A673 (cell line): ENCODE measurements at regions not wholly inside any gene's neighbourhood (a gene's known extent, or its start where the extent isn't known, plus 50 kb on each side); places are given as distances from the start of the nearest gene placed in this dataset.
"Not testable (repeated sequence)": the region's sequence is repeated elsewhere in the genome, so short reads cannot be mapped to it uniquely, and the experiment has no call there.

ENCODE experiments used
- CTCF ChIP-seq: fragments of 300-800, 200-600 bp; sonication (generic); conservative IDR thresholded peaks from 2 replicates; pipeline ENCODE4 v1.5.1; 2017; ENCODE audit warnings: low read depth, mild to moderate bottlenecking, antibody characterized with exemption, low read length, moderate library complexity, mixed read lengths
- EZH2 ChIP-seq: fragments of 200-600 bp; sonication (generic); IDR thresholded peaks from 2 replicates; pipeline ENCODE4 v1.6.1; 2017; ENCODE audit warnings: borderline replicate concordance, low read depth, mild to moderate bottlenecking, mixed read lengths, antibody characterized with exemption, low read length; ENCODE audit not compliant: poor library complexity, severe bottlenecking

GRCh38 chr4:125797621-125798020, 482.9 kb downstream of the FAT4 start:
- TF ChIP-seq EZH2, CTCF: not testable (repeated sequence)
